Ovary (tissue), 7 donors: ENCODE measurements at regions not wholly inside any gene's neighbourhood (a gene's known extent, or its start where the extent isn't known, plus 50 kb on each side); places are given as distances from the start of the nearest gene placed in this dataset.

Source experiments
- DNase-seq, 5 donors: peaks; one replicate each; pipeline ENCODE4 v3.0.0-alpha.2; 2019 to 2020
- H3K27ac ChIP-seq, 2 donors: fragments of 200-600 bp; one replicate each; pipeline versions ENCODE4 v1.5.1 to v1.8.0; 2019 to 2022
- H3K27me3 ChIP-seq: fragments of 200-600 bp; one replicate; pipeline ENCODE4 v1.8.0; 2022
- H3K36me3 ChIP-seq: fragments of 200-600 bp; sonication (generic); one replicate; pipeline ENCODE4 v1.5.1; 2019
- H3K4me1 ChIP-seq: one replicate; pipeline ENCODE4 v1.8.1; 2013; ENCODE audit warnings: mild to moderate bottlenecking, moderate library complexity; ENCODE audit not compliant: insufficient read depth
- H3K4me3 ChIP-seq: fragments of 200-600 bp; sonication (generic); one replicate; pipeline ENCODE4 v1.5.1; 2017
- H3K9me3 ChIP-seq, 2 donors: fragments of 200-600 bp in 1 of 2; sonication (generic) in 1 of 2; one replicate each; pipeline versions ENCODE4 v1.5.1 to v1.8.1; 2013 to 2019; ENCODE audit warnings: mild to moderate bottlenecking in 1 of 2, moderate library complexity in 1 of 2
- EP300 ChIP-seq: sonication (generic); formaldehyde crosslinking; IDR thresholded peaks from one replicate; pipeline ENCODE4 v1.6.1; 2017; ENCODE audit warnings: antibody characterized with exemption
- POLR2A ChIP-seq: fragments of 450-650 bp; IDR thresholded peaks from one replicate; pipeline ENCODE4 v1.6.1; 2017; ENCODE audit warnings: antibody characterized with exemption, mild to moderate bottlenecking, moderate library complexity
- WGBS, 3 donors: extraction: QIAGEN DNeasy Blood & Tissue Kit in 1 of 3; methylation state at CpG; one replicate each; pipeline versions ENCODE4 v1.1.5 to v1.1.7; 2013 to 2017; 5-methylcytosine and 5-hydroxymethylcytosine counted together
- intact Hi-C, 4 donors: fragments of 100-400 bp; cut with DNase I; formaldehyde crosslinking; loops; one replicate each; pipeline versions ENCODE4 v1.11.0 to v1.15.1; 2022 to 2023
- TF ChIP-seq, protein P1 (sequence below), 3 donors: fragments of 450-650 bp in 2 of 3; fragments of 200-600 bp in 1 of 3; IDR thresholded peaks; one replicate each; pipeline versions ENCODE4 v1.5.1 to v1.8.0; 2016 to 2022; ENCODE audit warnings: antibody characterized with exemption in 3 of 3, mild to moderate bottlenecking in 1 of 3
- donor health status: DM: no; HTN: no; CAD: no; lungs with moderate emphysema.
- donor health status: DM: no; HTN: no; CAD: no.
- donor health status: Bipolar disorder and iron deficiency.
- donor health status: DM: no; HTN: no; CAD: no.
- donor health status: DM: yes; HTN: yes; CAD: no.

DNA sequence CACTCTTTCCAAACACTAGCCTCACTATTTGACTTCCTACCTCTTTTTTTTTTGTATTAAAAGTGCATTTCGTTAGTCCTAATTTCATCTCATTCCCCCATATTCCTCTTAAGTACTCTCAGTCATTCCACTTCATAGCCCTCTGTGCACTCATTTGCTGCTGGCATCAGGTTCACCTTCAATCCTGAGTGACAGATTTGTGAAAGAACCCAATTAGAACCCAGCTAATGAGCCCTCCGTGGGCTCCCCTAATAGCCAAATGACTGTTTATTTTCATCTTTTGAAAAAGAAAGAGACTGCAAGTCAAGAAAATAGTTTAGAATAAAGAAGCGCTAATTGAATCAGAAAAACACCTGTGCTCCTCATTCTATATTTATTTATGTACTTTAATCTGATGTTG lies 512.1 kb upstream of the LRATD1 start:
- WGBS, 3 donors: 76 to 82% (median 77%) methylated on average over 3 of the region's 3 CpGs
- no peaks in the 10 kb centered on the region for H3K4me1 ChIP-seq
- no peak overlapping the region for H3K4me3 ChIP-seq

DNA sequence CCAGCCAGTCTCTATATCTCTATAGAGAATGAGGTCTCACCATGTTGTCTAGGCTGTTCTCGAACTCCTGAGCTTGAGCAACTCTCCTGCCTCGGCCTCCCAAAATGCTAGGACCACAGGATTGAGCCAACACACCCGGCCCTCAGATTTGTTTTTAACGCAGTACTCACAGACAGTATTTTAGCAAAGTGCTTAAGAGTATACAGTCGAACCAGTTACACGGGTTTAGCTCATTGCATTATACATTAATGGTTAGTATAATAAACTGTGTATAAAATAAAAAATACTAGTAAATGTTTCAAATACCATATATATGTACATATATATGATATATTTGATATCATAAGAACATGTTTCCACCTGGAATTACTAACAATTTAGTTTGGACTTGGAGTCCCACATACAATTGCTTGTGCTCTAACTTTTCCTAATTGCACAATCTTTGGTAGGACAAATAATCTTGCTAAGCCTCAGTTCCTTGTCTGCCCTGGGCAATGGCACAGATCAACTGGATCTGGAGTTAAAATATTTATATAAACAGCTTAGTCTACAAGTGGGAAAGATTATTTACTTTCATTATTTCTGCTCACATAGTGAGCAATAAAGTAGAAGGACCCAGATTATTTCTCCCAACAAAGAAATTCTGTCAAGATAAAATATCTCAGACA lies 508.9 kb upstream of the LRATD1 start:
- Histone ChIP-seq H3K4me1 (no peaks in the 10 kb centered on the region), H3K27me3 (no peaks in the 10 kb centered on the region), H3K4me3 (no peak overlapping the region), H3K36me3 (no peaks in the 10 kb centered on the region), H3K27ac (no peak overlapping the region), H3K9me3 (no peaks in the 10 kb centered on the region)
- WGBS, 3 donors: 92 to 96% (median 95%) methylated on average over 6 of the region's 6 CpGs
- intact Hi-C loops: no loop called here
- DNase-seq: no peak
- TF ChIP-seq POLR2A: no peak
- TF ChIP-seq, protein P1, sequence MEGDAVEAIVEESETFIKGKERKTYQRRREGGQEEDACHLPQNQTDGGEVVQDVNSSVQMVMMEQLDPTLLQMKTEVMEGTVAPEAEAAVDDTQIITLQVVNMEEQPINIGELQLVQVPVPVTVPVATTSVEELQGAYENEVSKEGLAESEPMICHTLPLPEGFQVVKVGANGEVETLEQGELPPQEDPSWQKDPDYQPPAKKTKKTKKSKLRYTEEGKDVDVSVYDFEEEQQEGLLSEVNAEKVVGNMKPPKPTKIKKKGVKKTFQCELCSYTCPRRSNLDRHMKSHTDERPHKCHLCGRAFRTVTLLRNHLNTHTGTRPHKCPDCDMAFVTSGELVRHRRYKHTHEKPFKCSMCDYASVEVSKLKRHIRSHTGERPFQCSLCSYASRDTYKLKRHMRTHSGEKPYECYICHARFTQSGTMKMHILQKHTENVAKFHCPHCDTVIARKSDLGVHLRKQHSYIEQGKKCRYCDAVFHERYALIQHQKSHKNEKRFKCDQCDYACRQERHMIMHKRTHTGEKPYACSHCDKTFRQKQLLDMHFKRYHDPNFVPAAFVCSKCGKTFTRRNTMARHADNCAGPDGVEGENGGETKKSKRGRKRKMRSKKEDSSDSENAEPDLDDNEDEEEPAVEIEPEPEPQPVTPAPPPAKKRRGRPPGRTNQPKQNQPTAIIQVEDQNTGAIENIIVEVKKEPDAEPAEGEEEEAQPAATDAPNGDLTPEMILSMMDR (IDR thresholded peaks at IDR 0.05): no peak
- TF ChIP-seq EP300: no peak

More for the DNA sequence above, 512.1 kb upstream of the LRATD1 start:
- Histone ChIP-seq H3K27ac (no peak overlapping the region), H3K36me3 (no peaks in the 10 kb centered on the region), H3K9me3 (no peaks in the 10 kb centered on the region), H3K27me3 (no peaks in the 10 kb centered on the region)
- TF ChIP-seq, protein P1 (IDR thresholded peaks at IDR 0.05): no peak
- TF ChIP-seq EP300 (no peak), POLR2A (no peak)
- intact Hi-C loops: no loop called here
- no peak for DNase-seq

DNA sequence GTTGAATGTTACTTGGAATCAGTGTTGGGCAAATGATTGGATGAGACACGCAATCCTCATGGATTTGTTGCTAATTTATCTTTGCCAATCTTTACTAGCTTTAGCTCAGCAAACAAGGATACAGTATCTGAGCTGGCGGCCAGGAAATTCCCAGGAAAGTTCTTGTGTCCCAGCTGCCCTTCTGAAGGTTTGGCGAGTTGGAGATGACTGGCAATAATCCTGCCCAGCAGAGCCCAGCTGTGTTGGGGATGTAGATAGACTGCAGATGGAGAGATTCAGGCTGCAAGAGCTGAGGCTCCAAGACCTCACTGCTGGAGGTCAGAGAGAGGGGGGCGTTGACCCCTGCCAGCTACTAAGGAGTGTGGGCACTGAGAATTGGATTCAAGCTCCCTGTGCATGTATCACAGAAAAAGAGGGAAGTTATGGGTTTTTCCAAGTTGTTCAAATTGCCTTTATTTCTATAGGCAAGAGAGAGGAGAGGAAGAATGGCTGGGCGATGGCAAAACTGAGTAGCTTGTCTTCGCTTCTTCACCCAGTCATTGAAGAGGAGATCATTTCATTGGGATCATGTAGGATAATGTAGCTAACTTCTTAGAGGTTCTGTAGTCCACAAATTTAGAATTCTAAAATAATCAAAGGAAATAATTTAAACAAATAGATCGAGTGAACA lies 506.8 kb upstream of the LRATD1 start:
- WGBS, 3 donors: 89 to 93% (median 90%) methylated on average over 7 of the region's 7 CpGs
- TF ChIP-seq POLR2A (no peak), EP300 (no peak)
- TF ChIP-seq, protein P1 (IDR thresholded peaks at IDR 0.05): no peak
- intact Hi-C loops: no loop called here
- no peak for DNase-seq
- no peaks in the 10 kb centered on the region for H3K9me3 ChIP-seq
- no peaks in the 10 kb centered on the region for H3K4me1 ChIP-seq
- no peaks in the 10 kb centered on the region for H3K27me3 ChIP-seq
- no peak overlapping the region for H3K27ac ChIP-seq
- H3K4me3 ChIP-seq: no peak overlapping the region
- H3K36me3 ChIP-seq: no peaks in the 10 kb centered on the region

DNA sequence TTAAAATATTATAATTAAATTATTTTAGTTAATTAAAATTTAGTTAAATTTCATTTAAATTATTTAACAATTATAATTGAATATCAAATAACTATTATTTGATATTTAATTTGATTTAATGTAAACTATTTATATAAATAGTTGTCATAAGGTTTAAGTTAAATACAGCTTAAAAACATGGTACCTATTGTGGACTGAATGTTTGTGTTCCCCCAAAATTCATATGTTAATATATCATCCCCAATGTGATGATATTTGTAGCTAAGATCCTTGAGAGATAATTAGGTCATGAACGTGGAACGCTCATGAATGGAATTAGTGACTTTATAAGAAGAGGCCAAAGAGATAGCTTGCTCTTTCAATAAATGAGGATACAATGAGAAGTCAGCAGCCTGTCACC lies 505.7 kb upstream of the LRATD1 start:
- H3K27me3 ChIP-seq: no peaks in the 10 kb centered on the region
- 94 to 98% (median 95%) methylated on average over 2 of the region's 2 CpGs for WGBS, 3 donors
- no peaks in the 10 kb centered on the region for H3K36me3 ChIP-seq
- H3K4me3 ChIP-seq: no peak overlapping the region
- no peak for TF ChIP-seq EP300
- TF ChIP-seq, protein P1 (IDR thresholded peaks at IDR 0.05): no peak
- TF ChIP-seq POLR2A: no peak
- DNase-seq: no peak
- intact Hi-C loops: no loop called here
- H3K4me1 ChIP-seq: no peaks in the 10 kb centered on the region
- H3K27ac ChIP-seq: no peak overlapping the region
- no peaks in the 10 kb centered on the region for H3K9me3 ChIP-seq
